SK-N-SH (cell line): ENCODE measurements at regions not wholly inside any gene's neighbourhood (a gene's known extent, or its start where the extent isn't known, plus 50 kb on each side); places are given as distances from the start of the nearest gene placed in this dataset.

ENCODE experiments used
- CTCF ChIA-PET: fragments of 300-600, 350-600 bp; formaldehyde crosslinking; extraction: SDS; loops from one replicate; lab custom pipeline; 2021; lab: Yijun Ruan, JAX
- POLR2A ChIA-PET: fragments of 350-600 bp; sonication (Branson Sonifier 250); formaldehyde crosslinking; extraction: SDS; loops from one replicate; lab custom pipeline; 2020; ENCODE audit warnings: antibody characterized with exemption, inconsistent platforms; lab: Yijun Ruan, JAX
- DNase-seq: peaks from one replicate; pipeline ENCODE4 v3.0.0; 2012
- H2AFZ ChIP-seq: fragments of 200-600 bp; sonication (generic); 2 replicates; pipeline ENCODE4 v1.8.1; 2016; ENCODE audit warnings: antibody characterized with exemption, mild to moderate bottlenecking, low read depth
- H3F3A ChIP-seq: fragments of 200-600 bp; sonication (generic); replicated peaks from 2 replicates; pipeline ENCODE3; 2016; ENCODE audit warnings: antibody characterized with exemption, mild to moderate bottlenecking; ENCODE audit not compliant: insufficient read depth
- H3K27ac ChIP-seq, 2 experiments: fragments of 200-500 bp in 1 of 2; fragments of 200-600 bp in 1 of 2; sonication (Bioruptor generic) in 1 of 2; sonication (generic), shearing (Covaris generic) in 1 of 2; 2 replicates each; pipeline versions ENCODE4 v1.5.1 to v1.6.1; 2014 to 2016; ENCODE audit warnings: low read depth in 2 of 2, inconsistent platforms in 1 of 2, low read length in 1 of 2, mild to moderate bottlenecking in 1 of 2, mixed read lengths in 1 of 2
- H3K27me3 ChIP-seq: fragments of 200-600 bp; sonication (generic), shearing (Covaris generic); 2 replicates; pipeline ENCODE4 v1.6.1; 2016; ENCODE audit warnings: mixed run types; ENCODE audit not compliant: insufficient read depth
- H3K36me3 ChIP-seq, 2 experiments: fragments of 200-500 bp in 1 of 2; fragments of 200-600 bp in 1 of 2; sonication (Bioruptor generic) in 1 of 2; sonication (generic) in 1 of 2; replicated peaks in 1 of 2; 2 replicates each; pipeline versions ENCODE3 to v1.5.1; 2014 to 2016; ENCODE audit warnings: low read length in 1 of 2, mild to moderate bottlenecking in 1 of 2; ENCODE audit not compliant: insufficient read depth in 2 of 2, control insufficient read depth in 1 of 2
- H3K4me1 ChIP-seq, 2 experiments: fragments of 200-500 bp in 1 of 2; fragments of 200-600 bp in 1 of 2; sonication (Bioruptor generic) in 1 of 2; sonication (generic), shearing (Covaris generic) in 1 of 2; 2 replicates each; pipeline versions ENCODE4 v1.5.1 to v1.6.1; 2014 to 2016; ENCODE audit warnings: low read depth in 1 of 2, low read length in 1 of 2, mixed run types in 1 of 2; ENCODE audit not compliant: insufficient read depth in 2 of 2, control insufficient read depth in 1 of 2
- H3K4me2 ChIP-seq: fragments of 200-600 bp; sonication (generic), shearing (Covaris generic); 2 replicates; pipeline ENCODE4 v1.6.1; 2017; ENCODE audit warnings: mixed run types
- H3K4me3 ChIP-seq, 2 experiments: fragments of 200-500 bp in 1 of 2; fragments of 200-600 bp in 1 of 2; sonication (Bioruptor generic) in 1 of 2; sonication (generic), shearing (Covaris generic) in 1 of 2; 2 replicates each; pipeline versions ENCODE4 v1.5.1 to v1.8.1; 2014 to 2016; ENCODE audit warnings: low read depth in 2 of 2, inconsistent platforms in 1 of 2, low read length in 1 of 2, mild to moderate bottlenecking in 1 of 2, mixed read lengths in 1 of 2, moderate library complexity in 1 of 2
- H3K79me2 ChIP-seq: fragments of 200-600 bp; sonication (generic); 2 replicates; pipeline ENCODE4 v1.8.1; 2017; ENCODE audit warnings: mild to moderate bottlenecking; ENCODE audit not compliant: insufficient read depth
- H3K9ac ChIP-seq: fragments of 200-600 bp; sonication (generic); 2 replicates; pipeline ENCODE4 v1.6.1; 2017; ENCODE audit warnings: mixed run types
- H3K9me2 ChIP-seq: fragments of 200-600 bp; sonication (generic); 2 replicates; pipeline ENCODE4 v1.6.1; 2017; ENCODE audit warnings: mixed run types
- H3K9me3 ChIP-seq: fragments of 200-600 bp; sonication (generic); 2 replicates; pipeline ENCODE4 v1.6.1; 2017; ENCODE audit warnings: mixed run types, mild to moderate bottlenecking, moderate library complexity
- H4K20me1 ChIP-seq: fragments of 200-600 bp; sonication (generic); 2 replicates; pipeline ENCODE4 v1.6.1; 2017; ENCODE audit warnings: mild to moderate bottlenecking, mixed run types; ENCODE audit not compliant: insufficient read depth
- ELF1 ChIP-seq: IDR thresholded peaks from 2 replicates; pipeline ENCODE4 v1.4.0; 2012
- EP300 ChIP-seq, 2 experiments: IDR thresholded peaks; 2 replicates each; pipeline versions ENCODE4 v1.4.0 to v1.6.1; 2012; ENCODE audit warnings: borderline replicate concordance in 1 of 2, low read depth in 1 of 2, low read length in 1 of 2
- FOSL2 ChIP-seq: IDR thresholded peaks from 2 replicates; pipeline ENCODE4 v1.4.0; 2012; ENCODE audit warnings: low read depth, mild to moderate bottlenecking, moderate library complexity, borderline replicate concordance
- FOXJ3 ChIP-seq: sonication (generic); formaldehyde crosslinking; IDR thresholded peaks from 2 replicates; pipeline ENCODE4 v1.5.1; 2020; ENCODE audit warnings: mild to moderate bottlenecking, missing genetic modification reagents
- GATA2 ChIP-seq: sonication (generic); formaldehyde crosslinking; IDR thresholded peaks from 2 replicates; pipeline ENCODE4 v1.5.0; 2020; ENCODE audit warnings: mild to moderate bottlenecking, missing genetic modification reagents
- MXI1 ChIP-seq: IDR thresholded peaks from 2 replicates; pipeline ENCODE4 v1.6.1; 2012; ENCODE audit warnings: mild to moderate bottlenecking, low read depth, low read length, improper control_type of control experiment
- RAD21 ChIP-seq: IDR thresholded peaks from 2 replicates; pipeline ENCODE4 v1.6.1; 2012; ENCODE audit warnings: mild to moderate bottlenecking, low read length
- SIN3A ChIP-seq: IDR thresholded peaks from 2 replicates; pipeline ENCODE4 v1.6.1; 2012; ENCODE audit warnings: low read depth, mild to moderate bottlenecking, low read length, moderate library complexity, borderline replicate concordance
- SMC3 ChIP-seq: IDR thresholded peaks from 2 replicates; pipeline ENCODE4 v1.6.1; 2012; ENCODE audit warnings: low read depth, low read length, improper control_type of control experiment
- TAF1 ChIP-seq: IDR thresholded peaks from 2 replicates; pipeline ENCODE4 v1.6.1; 2012; ENCODE audit warnings: low read depth, mild to moderate bottlenecking, low read length, moderate library complexity, borderline replicate concordance
- TCF12 ChIP-seq: IDR thresholded peaks from 2 replicates; pipeline ENCODE4 v1.4.0; 2012
- YY1 ChIP-seq: IDR thresholded peaks from 2 replicates; pipeline ENCODE4 v1.4.0; 2012; ENCODE audit warnings: low read depth, mild to moderate bottlenecking
- WGBS: methylation state at CpG from one replicate; pipeline ENCODE4 v1.1.6; 2017; ENCODE audit warnings: low lambda C conversion rate; 5-methylcytosine and 5-hydroxymethylcytosine counted together
- TF ChIP-seq, protein P1 (sequence below): fragments of 150-350 bp; IDR thresholded peaks from 2 replicates; pipeline ENCODE4 v1.6.1; 2016; ENCODE audit warnings: mild to moderate bottlenecking, low read depth, low read length
- TF ChIP-seq, protein P2 (sequence below): IDR thresholded peaks from 2 replicates; pipeline ENCODE4 v1.6.1; 2012; ENCODE audit warnings: mild to moderate bottlenecking, low read depth, low read length, moderate library complexity
- TF ChIP-seq, protein P3 (sequence below): IDR thresholded peaks from 2 replicates; pipeline ENCODE4 v1.4.0; 2012; ENCODE audit warnings: low read depth, borderline replicate concordance
- TF ChIP-seq, protein P4 (sequence below): IDR thresholded peaks from 2 replicates; pipeline ENCODE4; 2012
- TF ChIP-seq, protein P5 (sequence below): fragments of 150-350 bp; IDR thresholded peaks from 2 replicates; pipeline ENCODE4 v1.6.1; 2017; ENCODE audit warnings: antibody characterized with exemption, low read length, low read depth, borderline replicate concordance
- TF ChIP-seq, protein P6 (sequence below): fragments of 200-600 bp; sonication (generic); IDR thresholded peaks from 2 replicates; pipeline ENCODE4 v1.6.1; 2017; ENCODE audit warnings: antibody characterized with exemption, mild to moderate bottlenecking, moderate library complexity

DNA sequence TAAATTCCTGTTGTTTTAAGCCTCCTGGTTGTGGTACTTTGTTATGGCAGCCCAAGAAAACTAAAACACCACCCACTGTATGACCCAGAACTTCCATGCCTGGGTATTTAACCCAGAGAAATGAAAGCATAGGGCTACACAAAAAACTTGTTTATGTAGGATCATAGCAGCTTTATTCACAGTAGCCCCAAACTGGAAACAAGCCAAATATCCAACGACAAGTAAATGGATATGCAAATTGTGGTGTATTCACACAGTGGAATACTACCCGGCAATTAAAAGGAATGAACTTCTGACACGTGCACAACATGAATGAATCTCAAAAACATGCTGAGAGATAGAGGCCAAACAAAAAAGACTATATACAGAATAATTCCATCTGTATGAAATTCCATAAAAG is 62.2 kb upstream of the NAV2 start:
- Histone ChIP-seq H3K27me3 (no peaks in the 10 kb centered on the region), H3K79me2 (peaks cover 84% of the 10 kb centered on the region), H3F3A (peaks cover 21% of the 10 kb centered on the region), H4K20me1 (peaks cover 48% of the 10 kb centered on the region), H3K9me3 (no peaks in the 10 kb centered on the region), H2AFZ (no peak overlapping the region), H3K27ac (no peak overlapping the region), H3K9ac (no peak overlapping the region), H3K9me2 (no peaks in the 10 kb centered on the region), H3K4me2 (no peak overlapping the region), H3K36me3 (peaks cover 0 to 29% of the 10 kb centered on the region in 2 experiments), H3K4me1 (peaks cover 12 to 50% of the 10 kb centered on the region in 2 experiments; a peak in 3 of 4 replicates), H3K4me3 (no peak overlapping the region)
- POLR2A ChIA-PET, result no interaction called here
- 83% methylated on average over 3 of the region's 3 CpGs for WGBS
- no peak for DNase-seq
- CTCF ChIA-PET, result interaction anchor here (1.0 to 1.5 kb wide), 2 partner anchors 45 to 240 kb away, joined by 3 to 4 read pairs; no protein-coding TSS in a partner anchor
- TF ChIP-seq ELF1, result no peak
- TF ChIP-seq MXI1, result no peak
- TF ChIP-seq FOXJ3, result no peak
- no peak for TF ChIP-seq YY1
- TF ChIP-seq, protein P1, sequence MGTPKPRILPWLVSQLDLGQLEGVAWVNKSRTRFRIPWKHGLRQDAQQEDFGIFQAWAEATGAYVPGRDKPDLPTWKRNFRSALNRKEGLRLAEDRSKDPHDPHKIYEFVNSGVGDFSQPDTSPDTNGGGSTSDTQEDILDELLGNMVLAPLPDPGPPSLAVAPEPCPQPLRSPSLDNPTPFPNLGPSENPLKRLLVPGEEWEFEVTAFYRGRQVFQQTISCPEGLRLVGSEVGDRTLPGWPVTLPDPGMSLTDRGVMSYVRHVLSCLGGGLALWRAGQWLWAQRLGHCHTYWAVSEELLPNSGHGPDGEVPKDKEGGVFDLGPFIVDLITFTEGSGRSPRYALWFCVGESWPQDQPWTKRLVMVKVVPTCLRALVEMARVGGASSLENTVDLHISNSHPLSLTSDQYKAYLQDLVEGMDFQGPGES, result no peak
- TF ChIP-seq SIN3A, result no peak
- no peak for TF ChIP-seq FOSL2
- TF ChIP-seq, protein P2, sequence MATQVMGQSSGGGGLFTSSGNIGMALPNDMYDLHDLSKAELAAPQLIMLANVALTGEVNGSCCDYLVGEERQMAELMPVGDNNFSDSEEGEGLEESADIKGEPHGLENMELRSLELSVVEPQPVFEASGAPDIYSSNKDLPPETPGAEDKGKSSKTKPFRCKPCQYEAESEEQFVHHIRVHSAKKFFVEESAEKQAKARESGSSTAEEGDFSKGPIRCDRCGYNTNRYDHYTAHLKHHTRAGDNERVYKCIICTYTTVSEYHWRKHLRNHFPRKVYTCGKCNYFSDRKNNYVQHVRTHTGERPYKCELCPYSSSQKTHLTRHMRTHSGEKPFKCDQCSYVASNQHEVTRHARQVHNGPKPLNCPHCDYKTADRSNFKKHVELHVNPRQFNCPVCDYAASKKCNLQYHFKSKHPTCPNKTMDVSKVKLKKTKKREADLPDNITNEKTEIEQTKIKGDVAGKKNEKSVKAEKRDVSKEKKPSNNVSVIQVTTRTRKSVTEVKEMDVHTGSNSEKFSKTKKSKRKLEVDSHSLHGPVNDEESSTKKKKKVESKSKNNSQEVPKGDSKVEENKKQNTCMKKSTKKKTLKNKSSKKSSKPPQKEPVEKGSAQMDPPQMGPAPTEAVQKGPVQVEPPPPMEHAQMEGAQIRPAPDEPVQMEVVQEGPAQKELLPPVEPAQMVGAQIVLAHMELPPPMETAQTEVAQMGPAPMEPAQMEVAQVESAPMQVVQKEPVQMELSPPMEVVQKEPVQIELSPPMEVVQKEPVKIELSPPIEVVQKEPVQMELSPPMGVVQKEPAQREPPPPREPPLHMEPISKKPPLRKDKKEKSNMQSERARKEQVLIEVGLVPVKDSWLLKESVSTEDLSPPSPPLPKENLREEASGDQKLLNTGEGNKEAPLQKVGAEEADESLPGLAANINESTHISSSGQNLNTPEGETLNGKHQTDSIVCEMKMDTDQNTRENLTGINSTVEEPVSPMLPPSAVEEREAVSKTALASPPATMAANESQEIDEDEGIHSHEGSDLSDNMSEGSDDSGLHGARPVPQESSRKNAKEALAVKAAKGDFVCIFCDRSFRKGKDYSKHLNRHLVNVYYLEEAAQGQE, result no peak
- no peak for TF ChIP-seq RAD21
- TF ChIP-seq TAF1, result no peak
- TF ChIP-seq, protein P3, sequence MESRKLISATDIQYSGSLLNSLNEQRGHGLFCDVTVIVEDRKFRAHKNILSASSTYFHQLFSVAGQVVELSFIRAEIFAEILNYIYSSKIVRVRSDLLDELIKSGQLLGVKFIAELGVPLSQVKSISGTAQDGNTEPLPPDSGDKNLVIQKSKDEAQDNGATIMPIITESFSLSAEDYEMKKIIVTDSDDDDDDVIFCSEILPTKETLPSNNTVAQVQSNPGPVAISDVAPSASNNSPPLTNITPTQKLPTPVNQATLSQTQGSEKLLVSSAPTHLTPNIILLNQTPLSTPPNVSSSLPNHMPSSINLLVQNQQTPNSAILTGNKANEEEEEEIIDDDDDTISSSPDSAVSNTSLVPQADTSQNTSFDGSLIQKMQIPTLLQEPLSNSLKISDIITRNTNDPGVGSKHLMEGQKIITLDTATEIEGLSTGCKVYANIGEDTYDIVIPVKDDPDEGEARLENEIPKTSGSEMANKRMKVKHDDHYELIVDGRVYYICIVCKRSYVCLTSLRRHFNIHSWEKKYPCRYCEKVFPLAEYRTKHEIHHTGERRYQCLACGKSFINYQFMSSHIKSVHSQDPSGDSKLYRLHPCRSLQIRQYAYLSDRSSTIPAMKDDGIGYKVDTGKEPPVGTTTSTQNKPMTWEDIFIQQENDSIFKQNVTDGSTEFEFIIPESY, result no peak
- TF ChIP-seq GATA2 (CRISPR knock-in tag), result no peak
- TF ChIP-seq TCF12, result no peak
- TF ChIP-seq, protein P4, sequence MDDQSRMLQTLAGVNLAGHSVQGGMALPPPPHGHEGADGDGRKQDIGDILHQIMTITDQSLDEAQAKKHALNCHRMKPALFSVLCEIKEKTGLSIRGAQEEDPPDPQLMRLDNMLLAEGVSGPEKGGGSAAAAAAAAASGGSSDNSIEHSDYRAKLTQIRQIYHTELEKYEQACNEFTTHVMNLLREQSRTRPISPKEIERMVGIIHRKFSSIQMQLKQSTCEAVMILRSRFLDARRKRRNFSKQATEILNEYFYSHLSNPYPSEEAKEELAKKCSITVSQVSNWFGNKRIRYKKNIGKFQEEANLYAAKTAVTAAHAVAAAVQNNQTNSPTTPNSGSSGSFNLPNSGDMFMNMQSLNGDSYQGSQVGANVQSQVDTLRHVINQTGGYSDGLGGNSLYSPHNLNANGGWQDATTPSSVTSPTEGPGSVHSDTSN, result no peak
- TF ChIP-seq, protein P5, sequence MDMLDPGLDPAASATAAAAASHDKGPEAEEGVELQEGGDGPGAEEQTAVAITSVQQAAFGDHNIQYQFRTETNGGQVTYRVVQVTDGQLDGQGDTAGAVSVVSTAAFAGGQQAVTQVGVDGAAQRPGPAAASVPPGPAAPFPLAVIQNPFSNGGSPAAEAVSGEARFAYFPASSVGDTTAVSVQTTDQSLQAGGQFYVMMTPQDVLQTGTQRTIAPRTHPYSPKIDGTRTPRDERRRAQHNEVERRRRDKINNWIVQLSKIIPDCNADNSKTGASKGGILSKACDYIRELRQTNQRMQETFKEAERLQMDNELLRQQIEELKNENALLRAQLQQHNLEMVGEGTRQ, result no peak
- TF ChIP-seq, protein P6, sequence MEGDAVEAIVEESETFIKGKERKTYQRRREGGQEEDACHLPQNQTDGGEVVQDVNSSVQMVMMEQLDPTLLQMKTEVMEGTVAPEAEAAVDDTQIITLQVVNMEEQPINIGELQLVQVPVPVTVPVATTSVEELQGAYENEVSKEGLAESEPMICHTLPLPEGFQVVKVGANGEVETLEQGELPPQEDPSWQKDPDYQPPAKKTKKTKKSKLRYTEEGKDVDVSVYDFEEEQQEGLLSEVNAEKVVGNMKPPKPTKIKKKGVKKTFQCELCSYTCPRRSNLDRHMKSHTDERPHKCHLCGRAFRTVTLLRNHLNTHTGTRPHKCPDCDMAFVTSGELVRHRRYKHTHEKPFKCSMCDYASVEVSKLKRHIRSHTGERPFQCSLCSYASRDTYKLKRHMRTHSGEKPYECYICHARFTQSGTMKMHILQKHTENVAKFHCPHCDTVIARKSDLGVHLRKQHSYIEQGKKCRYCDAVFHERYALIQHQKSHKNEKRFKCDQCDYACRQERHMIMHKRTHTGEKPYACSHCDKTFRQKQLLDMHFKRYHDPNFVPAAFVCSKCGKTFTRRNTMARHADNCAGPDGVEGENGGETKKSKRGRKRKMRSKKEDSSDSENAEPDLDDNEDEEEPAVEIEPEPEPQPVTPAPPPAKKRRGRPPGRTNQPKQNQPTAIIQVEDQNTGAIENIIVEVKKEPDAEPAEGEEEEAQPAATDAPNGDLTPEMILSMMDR, result no peak
- no peak for TF ChIP-seq EP300 (IDR thresholded peaks at IDR 0.05; ENCODE audit: borderline replicate concordance in 1 of 2, low read depth in 1 of 2, low read length in 1 of 2)
- no peak for TF ChIP-seq SMC3
